Upper lobe of left lung (tissue), 6 donors: ENCODE measurements at regions not wholly inside any gene's neighbourhood (a gene's known extent, or its start where the extent isn't known, plus 50 kb on each side); places are given as distances from the start of the nearest gene placed in this dataset.
"Not testable (repeated sequence)": the region's sequence is repeated elsewhere in the genome, so short reads cannot be mapped to it uniquely, and the experiment has no call there.

Source experiments
- ATAC-seq, 2 donors: fragments of 200-7000 bp; cut with Tn5 transposase; one replicate each; pipeline ENCODE4 v1.9.1; 2022; ENCODE audit warnings: mild to moderate bottlenecking in 2 of 2, moderate library complexity in 2 of 2; ENCODE audit not compliant: low FRiP score in 2 of 2
- DNase-seq, 2 donors: peaks; one replicate each; pipeline ENCODE4 v3.0.0-alpha.2; 2019 to 2020
- H3K27ac ChIP-seq, 4 donors: fragments of 200-600 bp; sonication (generic); one replicate each; pipeline ENCODE4 v1.5.1; 2016 to 2019
- H3K27me3 ChIP-seq, 4 donors: fragments of 200-600 bp; sonication (generic); one replicate each; pipeline ENCODE4 v1.5.1; 2017 to 2019
- H3K36me3 ChIP-seq, 4 donors: fragments of 200-600 bp; sonication (generic); one replicate each; pipeline ENCODE4 v1.5.1; 2016 to 2019
- H3K4me1 ChIP-seq, 4 donors: fragments of 200-600 bp; sonication (generic); one replicate each; pipeline ENCODE4 v1.5.1; 2018 to 2019
- H3K4me3 ChIP-seq, 4 donors: fragments of 200-600 bp; sonication (generic); one replicate each; pipeline ENCODE4 v1.5.1; 2017 to 2019; ENCODE audit warnings: mild to moderate bottlenecking in 2 of 4, moderate library complexity in 1 of 4
- H3K9me3 ChIP-seq, 4 donors: fragments of 200-600 bp; sonication (generic); one replicate each; pipeline ENCODE4 v1.5.1; 2018 to 2019
- CTCF ChIP-seq, 6 experiments: fragments of 450-650 bp in 4 of 6; fragments of 200-600 bp in 2 of 6; sonication (generic) in 2 of 6; IDR thresholded peaks; one replicate each; pipeline ENCODE4 v1.5.1; 2016 to 2019; ENCODE audit warnings: antibody characterized with exemption in 6 of 6
- EP300 ChIP-seq, 4 donors: sonication (generic); formaldehyde crosslinking; IDR thresholded peaks; one replicate each; pipeline ENCODE4 v1.5.1; 2017; ENCODE audit warnings: antibody characterized with exemption in 4 of 4, control low read depth in 2 of 4
- POLR2A ChIP-seq, 4 donors: fragments of 450-650 bp; IDR thresholded peaks; one replicate each; pipeline ENCODE4 v1.5.1; 2016 to 2017; ENCODE audit warnings: antibody characterized with exemption in 4 of 4, mild to moderate bottlenecking in 2 of 4
- POLR2AphosphoS5 ChIP-seq, 2 donors: sonication (generic); formaldehyde crosslinking; IDR thresholded peaks; one replicate each; pipeline ENCODE4 v1.5.1; 2017; ENCODE audit warnings: antibody characterized with exemption in 2 of 2
- whole genome bisulfite sequencing, 2 donors: methylation state at CpG; one replicate each; pipeline ENCODE4 v1.1.5; 2017 to 2018; 5-methylcytosine and 5-hydroxymethylcytosine counted together
- donor health status: DM: no; HTN: no; CAD: no; lungs with moderate emphysema.
- donor health status: DM: no; HTN: yes; CAD: no; lungs with severe emphysema.

- Histone ChIP-seq H3K36me3 (no peaks in the 10 kb centered on the region), H3K4me3 (no peak overlapping the region), H3K27ac (no peak overlapping the region), H3K9me3 (peaks cover 5 to 25% (median 15%) of the 10 kb centered on the region in 4 donors), H3K4me1 (no peaks in the 10 kb centered on the region), H3K27me3 (no peaks in the 10 kb centered on the region)
- ATAC-seq, result no peak
- no peak for DNase-seq
- TF ChIP-seq CTCF (IDR thresholded peaks at IDR 0.05) (no peak), EP300 (IDR thresholded peaks at IDR 0.05) (no peak), POLR2A (IDR thresholded peaks at IDR 0.05) (no peak), POLR2AphosphoS5 (IDR thresholded peaks at IDR 0.05) (no peak)
- WGBS, 2 donors, result 56 to 68% methylated on average over 2 of the region's 2 CpGs
Measured at GRCh38 chr2:114368705-114369104, 73.7 kb upstream of the DPP10 start.

- H3K4me3 ChIP-seq, H3K4me1 ChIP-seq, ATAC-seq, H3K27ac ChIP-seq, H3K36me3 ChIP-seq, H3K27me3 ChIP-seq, DNase-seq: not testable (repeated sequence)
- peaks cover 5 to 25% (median 15%) of the 10 kb centered on the region in 4 donors for H3K9me3 ChIP-seq
Measured at GRCh38 chr2:114371721-114372120, 70.7 kb upstream of the DPP10 start.

DNA sequence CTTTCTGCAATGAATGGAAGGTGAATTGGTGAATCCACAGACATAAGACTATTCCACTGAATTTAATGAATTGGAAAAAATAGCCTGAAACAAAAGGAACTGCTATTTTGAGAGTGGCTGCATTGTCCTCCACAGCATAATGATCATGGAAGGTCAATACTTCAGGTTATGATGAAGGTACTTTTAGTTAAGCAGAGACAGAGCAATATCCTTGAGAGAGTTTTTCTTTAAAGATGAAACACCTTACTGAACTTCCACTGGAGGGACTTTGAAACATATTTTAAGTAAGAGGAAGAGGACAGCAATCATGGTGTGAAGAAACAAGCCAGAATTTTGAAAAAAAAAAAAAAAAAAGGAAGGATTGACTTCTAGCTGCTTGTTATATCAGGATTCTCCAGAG lies 68.8 kb upstream of the DPP10 start:
- ATAC-seq (no peak), DNase-seq (no peak)
- TF ChIP-seq CTCF (IDR thresholded peaks at IDR 0.05), result no peak
- TF ChIP-seq POLR2AphosphoS5 (IDR thresholded peaks at IDR 0.05), result no peak
- TF ChIP-seq POLR2A (IDR thresholded peaks at IDR 0.05), result no peak
- no peak for TF ChIP-seq EP300 (IDR thresholded peaks at IDR 0.05)
- no peak overlapping the region for H3K27ac ChIP-seq
- no peaks in the 10 kb centered on the region for H3K36me3 ChIP-seq
- no peaks in the 10 kb centered on the region for H3K27me3 ChIP-seq
- H3K4me1 ChIP-seq, result no peaks in the 10 kb centered on the region
- no peak overlapping the region for H3K4me3 ChIP-seq
- H3K9me3 ChIP-seq, result peaks cover 5 to 15% (median 8%) of the 10 kb centered on the region in 4 donors

- no peak for TF ChIP-seq POLR2AphosphoS5 (IDR thresholded peaks at IDR 0.05)
- no peak for TF ChIP-seq CTCF (IDR thresholded peaks at IDR 0.05)
- no peak for TF ChIP-seq EP300 (IDR thresholded peaks at IDR 0.05)
- TF ChIP-seq POLR2A (IDR thresholded peaks at IDR 0.05), result no peak
- Histone ChIP-seq H3K4me1 (no peaks in the 10 kb centered on the region), H3K9me3 (no peaks in the 10 kb centered on the region), H3K27me3 (no peaks in the 10 kb centered on the region), H3K27ac (no peak overlapping the region), H3K36me3 (no peaks in the 10 kb centered on the region), H3K4me3 (no peak overlapping the region)
- no peak for DNase-seq
- WGBS, 2 donors, result 79 to 80% methylated on average over 4 of the region's 4 CpGs
- ATAC-seq, result no peak
Measured at GRCh38 chr2:114384441-114384840, 58.0 kb upstream of the DPP10 start.

DNA sequence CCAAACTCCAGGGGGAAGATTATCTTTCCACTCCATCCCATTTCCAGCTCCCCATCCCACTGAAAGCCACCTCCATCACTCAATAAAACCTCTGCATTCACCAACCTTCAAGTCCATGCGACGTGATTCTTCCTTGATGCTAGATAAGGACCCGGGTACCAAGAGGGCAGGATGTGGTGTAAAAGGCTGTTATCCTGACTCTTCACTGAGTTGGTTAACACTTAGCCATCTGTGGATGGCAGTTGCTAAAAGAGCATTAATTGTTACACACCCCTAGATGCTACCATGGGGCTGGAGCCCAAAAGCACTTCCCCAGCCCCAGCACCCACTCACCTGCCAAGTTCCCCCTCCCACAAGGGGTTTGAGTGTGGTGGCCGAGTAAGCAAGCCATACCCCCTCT lies 53.4 kb upstream of the DPP10 start:
- DNase-seq (no peak), ATAC-seq (no peak)
- no peaks in the 10 kb centered on the region for H3K27me3 ChIP-seq
- H3K4me3 ChIP-seq, result no peak overlapping the region
- 88 to 92% methylated on average over 3 to 4 of the region's 4 CpGs for WGBS, 2 donors
- H3K27ac ChIP-seq, result no peak overlapping the region
- no peaks in the 10 kb centered on the region for H3K9me3 ChIP-seq
- TF ChIP-seq POLR2A (IDR thresholded peaks at IDR 0.05), result no peak
- TF ChIP-seq CTCF (IDR thresholded peaks at IDR 0.05), result no peak
- TF ChIP-seq EP300 (IDR thresholded peaks at IDR 0.05), result no peak
- no peak for TF ChIP-seq POLR2AphosphoS5 (IDR thresholded peaks at IDR 0.05)
- no peaks in the 10 kb centered on the region for H3K4me1 ChIP-seq
- H3K36me3 ChIP-seq, result no peaks in the 10 kb centered on the region
